Loucy (cell line): ENCODE measurements at regions not wholly inside any gene's neighbourhood (a gene's known extent, or its start where the extent isn't known, plus 50 kb on each side); places are given as distances from the start of the nearest gene placed in this dataset.

Experiments used
- CTCF ChIP-seq: fragments of 200-600 bp; sonication (generic); conservative IDR thresholded peaks from 2 replicates; pipeline ENCODE4 v1.5.1; 2014; ENCODE audit warnings: mild to moderate bottlenecking, antibody characterized with exemption, low read length
- EZH2phosphoT487 ChIP-seq: fragments of 200-600 bp; IDR thresholded peaks from 2 replicates; pipeline ENCODE4 v1.6.1; 2018; ENCODE audit warnings: antibody characterized with exemption, mild to moderate bottlenecking, moderate library complexity, borderline replicate concordance

GRCh38 chr10:124220547-124220946 lies 127.1 kb upstream of the CHST15 start:
- TF ChIP-seq CTCF = no peak
- no peak for TF ChIP-seq EZH2phosphoT487
